ENCODE measurements at regions not wholly inside any gene's neighbourhood (a gene's known extent, or its start where the extent isn't known, plus 50 kb on each side); places are given as distances from the start of the nearest gene placed in this dataset.
A peak's percentile ranks its signal among the peaks of the same experiment; 100 is the strongest.

DNA sequence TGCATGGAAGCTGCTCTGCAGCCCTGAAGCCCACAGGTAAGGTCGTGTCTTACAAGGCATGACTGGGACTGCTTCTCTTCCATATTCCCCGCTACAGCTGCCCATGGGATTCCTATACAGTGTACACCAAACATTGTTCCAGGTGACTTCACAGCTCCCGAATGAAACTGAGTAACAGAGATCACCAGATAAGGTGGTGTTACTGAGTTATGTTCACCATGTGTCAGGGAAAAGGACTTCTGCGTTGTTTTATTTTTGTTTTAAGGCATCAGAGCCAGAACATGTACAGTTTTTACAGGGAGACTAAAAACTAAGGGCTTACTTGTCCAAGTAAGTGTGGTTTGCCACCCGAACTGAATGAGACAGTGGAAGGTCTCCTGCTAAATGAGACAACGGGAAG lies 138.3 kb downstream of the CD83 start:
- DNase-seq, result no peak

DNA sequence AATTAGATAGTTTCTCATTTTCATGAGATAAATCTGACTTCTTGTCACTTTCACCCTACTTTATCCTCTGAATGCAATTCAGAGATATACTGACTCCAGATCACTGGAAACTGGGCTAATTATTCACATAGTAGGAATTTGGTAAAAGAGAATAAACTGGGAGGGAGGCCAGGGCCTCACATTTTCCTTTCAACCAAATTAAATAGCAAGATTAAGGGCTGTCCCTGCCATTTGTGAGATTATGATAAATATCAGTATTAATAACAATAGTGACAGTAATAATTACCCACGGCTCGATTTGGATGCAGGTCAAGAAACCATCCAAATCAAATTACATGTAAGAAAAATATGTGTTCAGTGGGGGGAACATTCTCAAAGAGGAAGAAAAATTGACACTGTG lies 140.5 kb downstream of the CD83 start:
- peak in 1 of 2 experiments; percentile 38 for DNase-seq

DNA sequence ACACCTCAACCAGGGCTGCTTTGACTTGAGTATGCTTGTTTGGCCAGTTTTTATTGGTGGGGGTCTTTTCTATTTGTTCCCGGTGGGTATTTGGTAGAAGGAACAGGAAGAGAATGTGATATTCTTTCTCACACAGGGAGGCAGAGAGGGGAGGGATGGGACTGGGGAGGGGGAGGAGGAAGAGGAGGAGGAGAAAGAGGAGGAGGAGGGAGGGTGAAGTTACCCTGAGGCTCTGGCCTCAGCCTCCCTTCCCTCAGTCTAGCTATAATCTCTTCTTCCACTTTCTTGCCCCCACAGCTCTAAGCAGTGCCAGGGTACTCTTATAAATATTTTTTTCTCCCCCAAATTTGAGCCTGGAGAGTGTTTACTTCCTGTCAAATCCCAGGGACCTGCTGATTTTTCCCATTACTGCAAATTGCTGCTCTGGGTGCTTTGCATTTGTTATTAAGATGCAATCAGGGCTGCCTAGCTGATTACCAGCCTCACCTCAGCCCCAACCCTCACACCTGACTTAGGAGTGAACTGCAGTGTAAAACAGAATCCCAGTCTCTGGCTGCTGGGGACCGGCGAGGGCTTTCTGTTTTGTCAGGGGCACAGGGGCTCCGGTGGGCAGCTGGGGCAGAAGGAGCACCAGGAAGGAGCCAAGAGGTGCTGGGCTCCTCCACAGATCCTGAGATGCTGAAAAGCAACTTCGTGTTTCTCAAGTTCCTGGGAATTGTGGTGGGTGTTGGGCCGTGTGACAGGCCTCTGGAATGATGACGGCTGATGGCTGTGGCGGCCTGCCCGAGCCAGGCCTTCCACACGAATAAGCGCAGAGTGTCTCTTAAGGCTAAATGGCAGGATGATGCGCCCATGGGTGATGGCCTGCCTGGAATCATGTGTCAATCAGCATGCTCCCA lies 141.4 kb downstream of the CD83 start:
- peak; percentile 5 to 45 for DNase-seq

DNA sequence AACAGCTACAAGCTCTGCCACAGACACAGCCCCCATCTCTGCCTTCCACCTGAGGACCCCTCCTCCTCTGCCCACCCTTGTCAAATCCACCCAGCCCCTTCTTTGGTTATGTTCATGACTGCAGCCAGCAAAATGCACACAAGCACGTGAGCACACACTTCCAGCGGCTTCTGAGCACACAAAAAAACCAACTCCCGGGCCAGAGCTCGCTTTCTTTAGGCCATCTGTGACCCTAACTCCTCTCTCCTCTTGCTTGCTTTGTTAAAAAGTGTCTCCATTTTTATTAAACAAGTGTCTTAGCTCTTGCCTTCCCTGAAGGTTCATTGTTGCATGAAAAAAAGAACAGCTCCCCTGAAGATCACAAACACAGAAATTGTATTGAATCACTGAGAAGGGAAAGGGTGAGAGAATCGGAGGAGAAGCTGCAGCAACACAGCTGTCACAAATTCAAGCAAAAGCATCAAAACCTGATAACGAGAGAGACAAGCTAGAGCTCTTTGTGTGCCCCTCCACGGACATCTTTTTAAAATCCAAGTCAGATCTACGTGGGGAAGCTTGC lies 142.1 kb downstream of the CD83 start:
- no peak for DNase-seq

DNA sequence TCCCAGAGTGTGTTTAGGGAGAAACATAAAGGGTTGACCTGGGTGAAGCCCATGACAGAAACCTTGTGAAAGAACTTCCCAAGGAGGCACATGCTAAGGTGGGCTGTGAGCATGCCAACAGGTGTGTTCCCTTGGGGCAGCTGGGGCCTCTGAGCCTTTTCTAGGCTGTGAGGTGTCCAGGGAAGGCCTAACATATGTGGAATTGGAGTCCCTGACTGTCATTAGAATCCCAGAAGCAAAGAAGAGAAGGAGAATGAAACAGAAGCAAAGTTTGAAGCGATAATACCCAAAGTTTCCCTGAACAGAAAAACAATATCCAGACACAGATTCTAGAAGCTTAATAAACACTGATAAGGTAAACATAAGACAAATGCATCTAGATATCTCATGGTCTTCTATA lies 143.3 kb downstream of the CD83 start:
- no peak for DNase-seq

DNA sequence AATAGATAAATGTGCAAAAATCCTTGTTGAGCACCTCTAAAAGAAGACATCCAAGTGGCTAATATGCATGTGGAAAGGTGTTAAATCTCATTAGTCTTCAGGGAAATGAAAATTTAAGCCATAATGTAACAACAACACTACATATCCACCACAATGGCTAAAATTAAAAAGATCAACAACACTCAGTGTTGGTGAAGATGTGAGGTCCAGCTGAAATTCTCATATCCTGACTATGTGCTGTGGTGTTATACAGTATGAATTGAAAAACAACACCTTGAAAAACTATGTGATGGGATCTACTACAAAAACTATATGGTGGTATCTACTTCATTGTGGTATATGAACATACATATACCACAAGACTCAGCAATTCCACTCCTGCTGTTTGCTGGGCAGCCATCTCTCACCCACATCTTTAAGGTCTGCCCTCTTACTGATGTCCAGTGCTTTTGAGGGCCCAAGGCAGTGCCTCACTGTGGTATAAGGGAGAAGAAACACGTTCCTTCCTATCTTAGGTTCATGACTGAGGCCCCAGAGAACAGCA lies 146.4 kb downstream of the CD83 start:
- no peak for DNase-seq

DNA sequence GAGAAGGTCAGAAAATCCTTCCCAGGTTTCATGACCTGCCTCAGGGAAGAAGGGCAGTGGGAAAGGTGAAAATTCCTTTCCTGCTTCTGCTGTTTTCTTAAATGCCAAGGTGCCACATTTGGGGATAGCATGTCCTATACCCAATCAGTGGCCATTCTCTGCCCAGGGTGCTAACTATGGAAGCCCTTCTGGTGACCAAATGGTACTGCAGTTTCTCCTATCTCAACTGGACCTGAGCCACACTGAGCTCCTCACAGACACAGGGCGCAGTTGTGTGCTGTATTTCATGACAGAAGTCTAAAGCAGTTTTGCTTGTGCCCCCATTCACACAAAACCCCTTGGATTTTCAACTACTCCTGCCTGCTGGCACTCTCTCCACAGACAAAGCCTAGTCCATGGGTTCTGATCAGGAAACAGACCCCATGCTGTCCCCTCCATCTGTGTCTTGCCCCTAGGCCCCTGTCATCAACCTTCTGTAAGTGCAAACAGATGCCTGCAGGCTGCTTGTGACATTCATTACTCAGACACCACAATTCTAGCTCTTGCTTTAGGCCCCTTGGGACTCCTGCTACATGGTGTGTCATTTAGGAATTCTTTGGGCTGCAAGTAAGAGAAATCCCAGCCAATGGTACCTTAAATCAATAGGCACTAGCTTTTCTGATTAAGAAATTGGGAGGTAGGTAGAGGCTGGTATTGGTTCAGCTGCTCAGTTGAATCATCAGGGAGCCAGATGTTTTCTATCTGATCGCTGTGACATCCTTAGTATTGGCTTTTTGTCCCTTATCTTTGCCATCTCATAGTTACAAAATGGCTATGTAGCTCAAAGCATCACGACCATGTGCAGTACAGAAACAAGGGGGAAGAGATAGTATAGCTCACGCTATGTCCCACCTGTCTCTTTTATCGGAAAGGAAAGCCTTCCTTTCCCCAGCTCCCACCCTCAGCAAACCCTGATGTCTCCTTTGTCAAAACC lies 147.8 kb downstream of the CD83 start:
- no peak for DNase-seq

DNA sequence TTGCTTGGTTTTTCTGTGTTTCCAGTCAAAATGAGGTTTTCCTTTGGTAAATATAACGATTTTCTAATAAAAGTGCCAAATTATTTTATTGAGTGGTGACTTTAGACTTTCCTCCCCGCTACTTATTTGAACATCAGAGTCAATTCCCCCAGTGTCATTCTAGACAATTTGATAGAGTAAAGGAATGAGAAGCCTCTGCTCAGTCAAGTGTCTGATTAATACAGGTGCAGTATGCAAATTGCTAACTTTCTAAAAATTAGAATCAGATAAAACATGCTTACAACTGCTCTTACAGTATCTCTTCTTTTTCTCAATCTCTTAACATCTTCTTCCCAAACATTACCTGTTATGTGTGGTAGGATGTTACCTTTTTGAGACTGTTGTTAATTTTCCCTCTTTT lies 148.7 kb downstream of the CD83 start:
- no peak for DNase-seq

DNA sequence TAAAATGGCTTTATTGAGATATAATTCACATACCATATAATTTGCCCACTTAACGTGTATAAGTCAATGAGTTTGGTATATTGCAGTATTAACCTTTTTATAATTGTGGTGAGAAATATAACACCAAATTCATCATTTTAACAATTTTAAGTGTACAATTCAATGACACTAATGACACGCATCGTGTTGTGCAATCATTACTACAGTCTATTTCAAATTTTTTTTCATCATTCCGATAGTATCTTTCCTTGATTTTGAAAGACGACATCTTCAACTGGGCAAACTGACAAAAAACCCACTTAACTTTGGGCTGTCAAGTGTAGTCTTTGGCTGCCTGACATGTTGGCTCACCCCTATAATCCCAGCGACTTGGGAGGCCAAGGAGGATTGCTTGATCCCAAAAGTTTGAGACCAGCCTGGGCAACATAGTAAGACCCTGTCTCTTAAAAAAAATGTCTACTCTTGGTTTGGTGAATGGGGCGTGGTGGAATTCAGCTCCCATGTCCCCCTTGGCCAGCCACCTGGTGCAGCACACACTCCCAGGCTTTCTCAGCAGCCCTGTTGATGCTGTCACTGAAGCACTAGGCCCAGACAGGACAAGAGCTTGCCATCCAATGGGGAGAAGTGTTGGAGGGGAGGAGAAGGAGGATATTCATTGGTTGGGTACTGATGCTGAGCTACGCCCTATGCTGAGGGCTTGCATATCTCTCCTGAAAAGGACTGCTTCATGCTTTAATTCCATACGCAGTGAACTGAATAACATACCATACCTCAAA lies 150.5 kb downstream of the CD83 start:
- DNase-seq, result no peak

DNA sequence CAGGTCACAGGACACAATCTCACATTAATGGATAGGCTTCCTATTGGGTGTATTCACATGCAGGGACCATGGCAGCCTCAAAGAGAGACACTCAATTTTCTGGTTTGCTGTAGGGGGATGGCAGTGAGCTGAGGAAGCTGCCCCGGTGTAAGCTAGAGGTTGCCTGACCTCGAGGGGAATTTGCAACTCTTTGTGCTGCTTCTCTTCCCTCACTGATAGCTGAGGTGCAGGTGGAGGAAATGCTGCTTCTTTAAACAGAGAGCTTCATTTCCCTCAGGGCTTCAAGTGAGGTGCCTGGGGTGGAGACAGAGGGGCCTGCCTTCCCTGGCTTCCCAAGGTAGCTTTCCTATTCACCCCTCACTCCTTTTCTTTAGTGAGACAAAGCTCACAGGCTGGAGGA lies 151.9 kb downstream of the CD83 start:
- DNase-seq, result no peak

DNA sequence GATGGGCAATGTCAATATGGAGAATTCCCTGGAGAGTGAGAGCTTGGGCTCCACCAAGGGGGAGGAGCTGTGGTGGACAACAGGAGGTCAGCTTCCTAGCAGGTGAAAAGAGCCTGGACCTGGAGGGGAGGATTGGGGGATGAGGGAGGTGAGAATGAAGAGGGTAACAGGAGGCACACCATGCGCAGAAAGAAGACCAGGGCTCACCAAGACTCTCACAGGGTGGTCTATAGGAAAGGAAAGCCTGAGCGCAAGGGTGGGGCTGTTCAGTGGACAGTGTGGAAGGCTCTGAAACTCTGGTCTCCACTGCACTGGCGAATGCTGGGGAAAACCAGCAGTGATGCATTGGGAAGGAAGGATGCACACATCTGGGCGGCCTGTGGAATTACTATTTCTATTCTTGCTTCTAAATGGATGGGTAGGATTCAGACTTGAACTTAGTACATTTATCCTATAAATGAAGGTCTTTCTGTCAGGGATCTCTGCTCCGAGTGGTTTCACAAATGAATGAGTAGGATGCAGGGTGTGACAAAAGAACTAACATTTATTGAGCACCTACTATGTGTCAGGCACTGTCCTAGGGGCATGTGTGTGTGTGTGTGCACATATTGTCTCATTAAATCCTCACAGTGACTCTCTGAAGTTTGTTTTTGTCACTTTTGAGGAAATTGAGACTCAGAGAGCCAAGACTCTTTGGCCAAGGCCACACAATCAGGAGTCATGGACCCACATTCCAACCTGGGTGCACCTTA lies 152.7 kb downstream of the CD83 start:
- no peak for DNase-seq

DNA sequence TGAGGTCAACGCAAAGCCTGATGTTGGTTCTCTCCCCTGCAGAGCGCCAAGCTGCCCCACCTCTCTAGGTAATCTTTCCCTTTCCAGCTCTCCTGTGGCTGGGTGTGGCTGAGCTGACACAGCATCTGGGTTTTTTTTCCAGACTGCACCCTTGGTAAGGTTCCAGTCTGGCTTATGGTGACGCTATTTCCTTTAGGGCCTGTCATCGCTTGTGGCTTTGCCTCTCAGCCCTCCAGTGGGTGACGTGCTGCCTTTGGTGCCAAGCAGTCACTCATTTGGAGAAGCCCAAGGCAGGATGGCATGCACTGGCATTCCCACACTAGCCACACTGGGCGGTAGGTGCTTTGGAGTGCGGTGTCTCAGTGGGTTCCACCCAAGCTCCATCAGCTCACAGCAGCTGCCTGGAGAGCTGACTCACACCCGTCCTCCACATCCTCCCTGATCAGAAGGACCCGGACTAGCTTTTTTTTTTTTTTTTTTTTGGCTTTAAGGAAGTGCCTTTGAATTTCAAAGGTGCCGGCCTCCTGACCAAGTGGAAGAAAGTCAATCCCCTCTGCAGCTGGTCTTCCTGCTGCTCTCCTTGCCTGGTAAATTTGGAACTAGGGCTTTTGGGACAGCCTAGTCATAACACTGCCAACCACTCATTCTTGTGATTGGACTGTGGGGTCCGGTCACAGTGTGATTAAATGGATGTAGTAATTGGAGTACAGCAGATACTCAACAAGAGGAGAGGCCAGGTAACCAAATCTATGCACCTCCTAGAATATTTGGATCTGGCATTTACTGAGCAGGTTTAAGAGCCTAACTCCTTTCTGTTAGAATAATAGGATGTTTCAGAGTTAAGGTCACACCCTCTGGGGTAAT lies 153.6 kb downstream of the CD83 start:
- DNase-seq, result no peak

DNA sequence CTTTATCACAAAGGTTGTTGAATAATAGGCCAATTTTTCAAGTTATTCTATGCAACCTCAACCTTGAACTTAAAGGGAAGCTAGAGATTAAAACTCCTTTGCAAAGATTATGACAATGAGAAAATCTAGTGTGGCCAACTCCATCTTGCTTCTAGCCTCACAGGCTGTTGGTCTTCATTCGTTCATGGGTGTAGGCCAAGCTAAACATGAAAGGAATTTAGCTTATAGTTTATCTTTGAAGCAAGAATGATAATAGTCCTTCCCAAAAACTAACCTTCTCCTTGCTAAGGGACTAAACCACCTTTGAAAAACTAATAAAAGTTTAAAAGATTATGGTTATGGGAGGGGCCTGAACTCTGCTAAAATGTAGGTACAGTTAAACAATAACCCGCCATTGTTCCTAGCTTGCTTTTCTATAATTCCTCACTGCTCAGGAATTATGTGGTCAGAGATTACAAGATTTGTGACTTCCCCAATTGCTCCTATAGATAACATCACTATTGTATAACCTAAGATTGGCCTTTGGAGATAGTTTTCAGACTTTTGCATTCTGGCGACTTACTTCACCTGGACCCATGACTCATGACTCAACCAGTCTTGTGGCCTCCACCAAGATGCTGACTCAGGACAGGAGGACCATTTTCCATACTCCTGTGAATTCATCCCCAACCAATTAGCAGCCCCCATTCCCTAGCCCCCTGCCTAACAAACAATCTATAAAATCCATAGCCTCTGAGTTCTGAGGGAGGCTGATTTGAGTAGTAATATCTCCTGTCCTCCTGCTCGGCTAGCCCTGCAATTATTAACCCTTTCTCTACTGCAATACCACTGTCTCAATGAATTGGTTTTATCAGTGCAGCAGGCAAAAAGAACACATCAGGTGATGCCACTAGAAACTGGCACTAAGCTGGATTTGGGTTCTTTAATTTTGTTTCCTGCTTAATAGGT lies 154.5 kb downstream of the CD83 start:
- no peak for DNase-seq

DNA sequence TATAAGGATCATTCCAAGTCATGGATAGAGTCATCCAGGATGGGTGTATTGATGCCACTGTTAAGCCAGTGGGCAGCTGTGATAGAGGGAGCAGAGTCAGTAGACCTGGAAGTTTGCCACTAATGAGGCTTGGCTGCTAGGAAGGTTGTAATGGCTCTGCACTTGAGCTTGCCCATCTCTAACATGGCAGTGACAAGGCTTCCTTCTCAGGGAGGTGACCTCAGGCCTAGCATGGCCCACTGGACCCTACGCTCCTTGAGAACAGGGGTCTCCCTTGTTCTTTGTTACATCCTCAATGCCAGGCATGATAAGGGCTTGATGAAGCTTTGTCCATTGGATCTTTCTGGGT lies 155.1 kb downstream of the CD83 start:
- DNase-seq, result no peak

DNA sequence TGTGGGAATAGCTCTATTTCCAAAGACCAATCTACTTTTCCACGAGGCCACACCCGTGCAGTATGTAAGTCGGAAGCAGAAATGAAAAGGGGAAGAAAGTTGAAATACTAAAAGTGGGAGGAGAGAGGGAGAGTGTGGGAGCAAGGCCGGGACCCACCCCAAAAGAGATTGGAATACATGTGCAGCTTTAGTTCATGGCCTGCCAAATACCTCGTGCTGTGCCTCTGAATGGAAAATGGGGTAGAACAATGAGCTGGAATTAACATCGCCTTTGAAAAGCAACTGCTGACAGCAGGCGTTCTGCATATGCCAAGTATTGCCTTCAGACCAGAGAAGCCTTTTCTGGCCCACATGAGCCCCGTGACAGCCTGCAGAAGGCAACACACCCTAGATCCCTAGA lies 155.6 kb downstream of the CD83 start:
- no peak for DNase-seq

DNA sequence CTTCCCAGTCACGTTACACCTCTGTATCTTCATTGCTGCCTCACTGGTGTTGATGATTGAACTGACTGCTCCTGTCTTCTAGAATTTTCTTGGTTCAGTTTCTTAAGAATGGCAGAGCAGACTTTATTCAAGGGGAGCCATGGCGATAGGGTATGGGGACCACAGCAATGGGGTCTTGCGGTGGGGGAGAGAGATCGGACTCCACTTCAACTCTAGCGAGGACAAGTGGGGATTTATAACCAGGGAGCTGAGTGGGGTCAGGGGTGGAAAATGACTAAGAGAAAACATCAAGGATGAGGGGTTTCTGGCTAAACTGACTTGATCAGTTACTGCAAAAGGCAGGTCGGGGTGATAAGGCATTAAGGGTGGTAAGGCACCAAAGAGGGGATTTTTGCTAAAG lies 156.4 kb downstream of the CD83 start:
- no peak for DNase-seq

DNA sequence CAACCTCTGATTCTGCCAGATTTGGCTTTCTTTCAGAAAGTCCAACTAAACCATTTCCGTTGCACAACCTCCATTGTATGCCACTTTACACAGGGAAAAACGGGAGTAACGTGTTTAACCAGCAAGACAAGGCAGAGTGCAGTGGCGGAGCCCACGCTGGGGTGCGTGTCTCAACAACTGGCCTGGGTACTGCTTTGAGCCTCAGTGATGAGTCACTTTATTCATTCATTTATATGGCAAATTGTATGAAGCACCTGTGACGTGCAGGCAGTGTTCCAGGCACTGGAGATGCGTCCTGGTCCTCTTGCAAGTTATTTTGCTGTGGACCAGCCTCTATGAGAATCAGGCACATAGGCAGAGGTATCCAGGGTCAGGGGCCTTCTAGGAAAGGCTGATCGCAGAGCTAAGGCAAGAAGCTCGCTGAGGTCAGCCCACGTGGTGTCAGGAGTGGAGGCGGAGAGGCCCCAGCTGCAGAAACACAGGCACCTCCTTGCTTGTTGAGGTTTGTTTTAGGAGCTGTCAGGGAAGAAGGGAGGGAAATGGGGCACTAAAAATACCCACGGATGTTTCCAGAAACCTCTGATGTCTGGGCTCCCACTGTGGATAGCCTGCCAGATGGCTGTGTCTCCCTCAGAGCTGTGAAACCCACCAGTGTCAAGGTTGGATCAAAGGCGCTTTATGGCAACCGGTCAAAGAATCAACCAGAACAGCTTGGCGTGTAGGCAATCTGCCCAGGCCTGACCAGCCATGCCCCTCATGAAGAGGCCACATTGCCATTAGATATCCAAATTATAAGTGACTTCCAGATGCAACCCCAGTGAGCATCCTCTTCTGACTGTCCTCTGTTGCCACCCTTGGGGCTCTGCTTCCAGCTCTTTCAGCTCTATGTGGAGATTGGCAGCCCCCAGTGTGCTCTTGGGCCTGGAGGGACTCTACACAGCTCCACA lies 157.2 kb downstream of the CD83 start:
- no peak for DNase-seq

DNA sequence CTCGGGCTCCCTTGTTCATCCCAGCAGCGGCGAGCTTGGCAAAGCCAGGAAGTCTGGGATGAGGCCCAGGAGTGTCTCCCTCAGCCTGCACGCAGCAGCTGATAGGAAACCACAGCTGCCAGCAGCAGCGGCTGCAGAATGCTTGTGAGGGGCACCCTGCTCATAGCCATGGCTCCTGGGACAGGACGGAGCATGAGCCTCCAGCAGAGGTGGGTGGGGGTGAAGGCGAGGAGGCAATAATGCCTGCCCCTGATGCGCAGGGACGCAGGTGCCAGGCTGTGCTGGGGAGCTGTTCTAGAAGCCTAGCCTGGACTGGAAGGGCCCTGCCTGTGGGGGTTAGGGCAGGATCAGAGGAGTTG lies 157.9 kb downstream of the CD83 start:
- no peak for DNase-seq
